ENCODE measurements at regions not wholly inside any gene's neighbourhood (a gene's known extent, or its start where the extent isn't known, plus 50 kb on each side); places are given as distances from the start of the nearest gene placed in this dataset.

GRCh38 chr2:8260213-8260612 lies 421.6 kb upstream of the ID2 start:
- TF ChIP-seq TAF1 (IDR thresholded peaks at IDR 0.05; ENCODE audit: low read depth): no peak
- no peak for TF ChIP-seq TEAD4 (IDR thresholded peaks at IDR 0.05)
- TF ChIP-seq TCF12 (IDR thresholded peaks at IDR 0.05; ENCODE audit: low read depth): no peak
- no peak for TF ChIP-seq ZBTB7A (IDR thresholded peaks at IDR 0.05; ENCODE audit: low read depth)
- no peak for TF ChIP-seq NFIC (IDR thresholded peaks at IDR 0.05)
- TF ChIP-seq, protein P1, sequence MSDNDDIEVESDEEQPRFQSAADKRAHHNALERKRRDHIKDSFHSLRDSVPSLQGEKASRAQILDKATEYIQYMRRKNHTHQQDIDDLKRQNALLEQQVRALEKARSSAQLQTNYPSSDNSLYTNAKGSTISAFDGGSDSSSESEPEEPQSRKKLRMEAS (IDR thresholded peaks at IDR 0.05): no peak
- no peak for TF ChIP-seq RAD21 (IDR thresholded peaks at IDR 0.05; ENCODE audit: low read depth)
- TF ChIP-seq, protein P2, sequence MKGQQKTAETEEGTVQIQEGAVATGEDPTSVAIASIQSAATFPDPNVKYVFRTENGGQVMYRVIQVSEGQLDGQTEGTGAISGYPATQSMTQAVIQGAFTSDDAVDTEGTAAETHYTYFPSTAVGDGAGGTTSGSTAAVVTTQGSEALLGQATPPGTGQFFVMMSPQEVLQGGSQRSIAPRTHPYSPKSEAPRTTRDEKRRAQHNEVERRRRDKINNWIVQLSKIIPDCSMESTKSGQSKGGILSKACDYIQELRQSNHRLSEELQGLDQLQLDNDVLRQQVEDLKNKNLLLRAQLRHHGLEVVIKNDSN (IDR thresholded peaks at IDR 0.05): no peak
- TF ChIP-seq EGR1 (IDR thresholded peaks at IDR 0.05): no peak
- no peak for TF ChIP-seq FOXM1 (IDR thresholded peaks at IDR 0.05; ENCODE audit: borderline replicate concordance, low read depth)

GRCh38 chr2:8263901-8264300 lies 418.0 kb upstream of the ID2 start:
- TF ChIP-seq, protein P2 (IDR thresholded peaks at IDR 0.05): no peak
- TF ChIP-seq ZBTB7A (IDR thresholded peaks at IDR 0.05; ENCODE audit: low read depth) (no peak), FOXM1 (IDR thresholded peaks at IDR 0.05; ENCODE audit: borderline replicate concordance, low read depth) (no peak), TAF1 (IDR thresholded peaks at IDR 0.05; ENCODE audit: low read depth) (no peak), RAD21 (IDR thresholded peaks at IDR 0.05; ENCODE audit: low read depth) (no peak)

GRCh38 chr2:8264981-8265380 lies 416.9 kb upstream of the ID2 start:
- TF ChIP-seq, protein P1 (IDR thresholded peaks at IDR 0.05): no peak
- TF ChIP-seq TAF1 (IDR thresholded peaks at IDR 0.05; ENCODE audit: low read depth): no peak
- TF ChIP-seq ZBTB7A (IDR thresholded peaks at IDR 0.05; ENCODE audit: low read depth): no peak
- TF ChIP-seq REST (IDR thresholded peaks at IDR 0.05; ENCODE audit: low read depth): no peak
- no peak for TF ChIP-seq NFIC (IDR thresholded peaks at IDR 0.05)
- no peak for TF ChIP-seq RAD21 (IDR thresholded peaks at IDR 0.05; ENCODE audit: low read depth)
- no peak for TF ChIP-seq TCF12 (IDR thresholded peaks at IDR 0.05; ENCODE audit: low read depth)
- no peak for TF ChIP-seq YY1 (IDR thresholded peaks at IDR 0.05; ENCODE audit: low read depth)
- TF ChIP-seq EGR1 (IDR thresholded peaks at IDR 0.05): no peak
- TF ChIP-seq, protein P2 (IDR thresholded peaks at IDR 0.05): no peak
- no peak for TF ChIP-seq TEAD4 (IDR thresholded peaks at IDR 0.05)
- no peak for TF ChIP-seq CEBPB (IDR thresholded peaks at IDR 0.05)
- no peak for TF ChIP-seq CREB1 (IDR thresholded peaks at IDR 0.05; ENCODE audit: low read depth)
- TF ChIP-seq FOXM1 (IDR thresholded peaks at IDR 0.05; ENCODE audit: borderline replicate concordance, low read depth): no peak
- TF ChIP-seq EP300 (IDR thresholded peaks at IDR 0.05; ENCODE audit: borderline replicate concordance): no peak

GRCh38 chr2:8265476-8266226 lies 416.2 kb upstream of the ID2 start:
- TF ChIP-seq NFIC (IDR thresholded peaks at IDR 0.05): no peak
- no peak for TF ChIP-seq EP300 (IDR thresholded peaks at IDR 0.05; ENCODE audit: borderline replicate concordance)

DNA sequence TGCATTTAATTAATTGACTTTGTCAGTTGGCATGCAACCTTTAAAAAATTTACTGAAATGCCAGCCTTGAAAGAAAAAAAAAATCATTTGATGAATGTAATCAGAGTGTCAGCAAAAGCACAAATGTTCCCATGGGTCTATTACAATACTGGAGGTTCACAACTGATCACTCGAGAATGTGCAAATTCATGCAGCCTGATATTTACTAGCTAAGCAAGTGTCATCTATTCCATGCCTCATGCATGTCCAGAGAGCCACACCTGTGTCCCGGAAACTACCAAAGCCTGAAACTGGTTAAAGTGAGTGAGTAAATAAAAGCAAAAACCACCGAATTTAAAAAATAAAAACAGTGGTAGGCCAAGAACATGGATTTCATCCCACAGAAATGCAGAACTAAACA lies 415.3 kb upstream of the ID2 start:
- TF ChIP-seq FOXM1 (IDR thresholded peaks at IDR 0.05; ENCODE audit: borderline replicate concordance, low read depth): no peak
- no peak for TF ChIP-seq TEAD4 (IDR thresholded peaks at IDR 0.05)
- TF ChIP-seq EGR1 (IDR thresholded peaks at IDR 0.05): no peak
- TF ChIP-seq TCF12 (IDR thresholded peaks at IDR 0.05; ENCODE audit: low read depth): no peak
- TF ChIP-seq, protein P1 (IDR thresholded peaks at IDR 0.05): no peak
- no peak for TF ChIP-seq EP300 (IDR thresholded peaks at IDR 0.05; ENCODE audit: borderline replicate concordance)
- no peak for TF ChIP-seq RAD21 (IDR thresholded peaks at IDR 0.05; ENCODE audit: low read depth)

DNA sequence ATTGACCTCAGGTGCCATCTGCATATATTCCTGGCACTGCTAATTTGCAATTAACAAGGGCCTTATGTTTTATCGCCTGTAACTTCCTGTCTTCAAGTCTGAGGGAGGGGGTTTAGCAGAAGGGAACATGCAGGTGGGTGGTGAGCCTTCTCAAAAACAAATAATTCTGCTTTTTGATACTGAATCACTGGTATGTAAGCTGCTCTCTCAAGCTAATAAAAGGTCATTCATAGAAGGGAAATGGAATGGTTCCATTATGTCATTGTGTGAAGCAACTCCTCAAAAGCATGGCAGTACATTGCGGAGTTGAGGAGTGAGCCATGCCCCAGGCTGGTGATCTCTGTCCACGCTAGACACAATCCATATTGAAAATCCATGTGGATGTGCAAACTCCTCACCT lies 414.8 kb upstream of the ID2 start:
- TF ChIP-seq, protein P1 (IDR thresholded peaks at IDR 0.05): no peak
- TF ChIP-seq EGR1 (IDR thresholded peaks at IDR 0.05) (no peak), TCF12 (IDR thresholded peaks at IDR 0.05; ENCODE audit: low read depth) (no peak), EP300 (IDR thresholded peaks at IDR 0.05; ENCODE audit: borderline replicate concordance) (no peak), FOXM1 (IDR thresholded peaks at IDR 0.05; ENCODE audit: borderline replicate concordance, low read depth) (no peak), YY1 (IDR thresholded peaks at IDR 0.05; ENCODE audit: low read depth) (no peak), TAF1 (IDR thresholded peaks at IDR 0.05; ENCODE audit: low read depth) (no peak), REST (IDR thresholded peaks at IDR 0.05; ENCODE audit: low read depth) (no peak), ZBTB7A (IDR thresholded peaks at IDR 0.05; ENCODE audit: low read depth) (no peak), CEBPB (IDR thresholded peaks at IDR 0.05) (no peak), RAD21 (IDR thresholded peaks at IDR 0.05; ENCODE audit: low read depth) (no peak), NFIC (IDR thresholded peaks at IDR 0.05) (no peak), CREB1 (IDR thresholded peaks at IDR 0.05; ENCODE audit: low read depth) (no peak)
- TF ChIP-seq, protein P2 (IDR thresholded peaks at IDR 0.05): no peak
